HG03342 (cell line): ENCODE measurements at regions not wholly inside any gene's neighbourhood (a gene's known extent, or its start where the extent isn't known, plus 50 kb on each side); places are given as distances from the start of the nearest gene placed in this dataset.
"Not testable (repeated sequence)": the region's sequence is repeated elsewhere in the genome, so short reads cannot be mapped to it uniquely, and the experiment has no call there.

Experiments
- ATAC-seq: cut with Tn5 transposase; IDR thresholded peaks from one replicate; pipeline ENCODE4 v1.9.1; 2021; ENCODE audit warnings: mild to moderate bottlenecking, moderate library complexity; ENCODE audit not compliant: unreplicated experiment

GRCh38 chr4:75194180-75194579 is 261.3 kb downstream of the PARM1 start:
- ATAC-seq = no peak

- ATAC-seq = not testable (repeated sequence)
These were observed 259.3 kb downstream of the PARM1 start for GRCh38 chr4:75192182-75192581.

GRCh38 chr4:75189711-75190335 is 256.9 kb downstream of the PARM1 start:
- no peak for ATAC-seq

- peak; percentile 95 for ATAC-seq
These were observed 248.2 kb downstream of the PARM1 start for GRCh38 chr4:75180790-75181776.

GRCh38 chr4:75180217-75180616 is 247.3 kb downstream of the PARM1 start:
- no peak for ATAC-seq

- ATAC-seq = no peak
These were observed 246.6 kb downstream of the PARM1 start for GRCh38 chr4:75179510-75179909.

- peak; percentile 88 for ATAC-seq
These were observed 239.6 kb downstream of the PARM1 start for GRCh38 chr4:75172551-75172950.

GRCh38 chr4:75169427-75169826 is 236.5 kb downstream of the PARM1 start:
- ATAC-seq = no peak

GRCh38 chr4:75169020-75169419 is 236.1 kb downstream of the PARM1 start:
- ATAC-seq = no peak

GRCh38 chr4:75168548-75168947 is 235.6 kb downstream of the PARM1 start:
- no peak for ATAC-seq

GRCh38 chr4:75165100-75165499 is 232.2 kb downstream of the PARM1 start:
- not testable (repeated sequence) for ATAC-seq

GRCh38 chr4:75158451-75158850 is 225.5 kb downstream of the PARM1 start:
- no peak for ATAC-seq

- no peak for ATAC-seq
These were observed 222.1 kb downstream of the PARM1 start for GRCh38 chr4:75154994-75155393.

GRCh38 chr4:75146223-75146622 is 213.3 kb downstream of the PARM1 start:
- ATAC-seq = no peak

GRCh38 chr4:75144475-75144874 is 211.6 kb downstream of the PARM1 start:
- ATAC-seq = no peak

- no peak for ATAC-seq
These were observed 209.9 kb downstream of the PARM1 start for GRCh38 chr4:75142850-75143249.

GRCh38 chr4:75142382-75142781 is 209.5 kb downstream of the PARM1 start:
- ATAC-seq = no peak

- ATAC-seq = no peak
These were observed 208.2 kb downstream of the PARM1 start for GRCh38 chr4:75141162-75141561.

GRCh38 chr4:75137302-75137701 is 204.4 kb downstream of the PARM1 start:
- no peak for ATAC-seq

- peak; percentile 58 for ATAC-seq
These were observed 202.3 kb downstream of the PARM1 start for GRCh38 chr4:75135068-75135825.

GRCh38 chr4:75126870-75127269 is 194.0 kb downstream of the PARM1 start:
- ATAC-seq = not testable (repeated sequence)
